ENCODE measurements at regions not wholly inside any gene's neighbourhood (a gene's known extent, or its start where the extent isn't known, plus 50 kb on each side); places are given as distances from the start of the nearest gene placed in this dataset.

DNA sequence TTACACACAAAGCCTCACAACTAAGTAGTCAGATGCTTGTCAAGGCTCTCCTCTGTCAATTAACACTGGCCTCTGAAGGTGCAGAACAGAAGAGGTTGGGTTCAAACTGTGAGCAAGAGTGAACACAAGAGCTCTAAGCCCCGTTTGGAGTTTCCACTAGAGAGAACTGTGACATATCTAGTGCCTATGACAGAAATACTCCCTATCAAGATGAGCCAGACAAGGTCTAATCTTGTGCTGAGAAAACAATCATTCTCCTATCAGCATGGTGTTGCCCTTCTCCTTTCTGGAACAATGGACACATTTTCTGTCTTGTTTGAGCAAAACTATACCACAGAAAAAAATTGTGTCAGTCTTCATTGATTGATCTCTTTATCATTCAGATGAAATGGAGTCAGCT is 62.4 kb upstream of the CCDC71L start:
- no peak for TF ChIP-seq EZH2phosphoT487 (IDR thresholded peaks at IDR 0.05; ENCODE audit: borderline replicate concordance)
- TF ChIP-seq, protein P1, sequence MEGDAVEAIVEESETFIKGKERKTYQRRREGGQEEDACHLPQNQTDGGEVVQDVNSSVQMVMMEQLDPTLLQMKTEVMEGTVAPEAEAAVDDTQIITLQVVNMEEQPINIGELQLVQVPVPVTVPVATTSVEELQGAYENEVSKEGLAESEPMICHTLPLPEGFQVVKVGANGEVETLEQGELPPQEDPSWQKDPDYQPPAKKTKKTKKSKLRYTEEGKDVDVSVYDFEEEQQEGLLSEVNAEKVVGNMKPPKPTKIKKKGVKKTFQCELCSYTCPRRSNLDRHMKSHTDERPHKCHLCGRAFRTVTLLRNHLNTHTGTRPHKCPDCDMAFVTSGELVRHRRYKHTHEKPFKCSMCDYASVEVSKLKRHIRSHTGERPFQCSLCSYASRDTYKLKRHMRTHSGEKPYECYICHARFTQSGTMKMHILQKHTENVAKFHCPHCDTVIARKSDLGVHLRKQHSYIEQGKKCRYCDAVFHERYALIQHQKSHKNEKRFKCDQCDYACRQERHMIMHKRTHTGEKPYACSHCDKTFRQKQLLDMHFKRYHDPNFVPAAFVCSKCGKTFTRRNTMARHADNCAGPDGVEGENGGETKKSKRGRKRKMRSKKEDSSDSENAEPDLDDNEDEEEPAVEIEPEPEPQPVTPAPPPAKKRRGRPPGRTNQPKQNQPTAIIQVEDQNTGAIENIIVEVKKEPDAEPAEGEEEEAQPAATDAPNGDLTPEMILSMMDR (conservative IDR thresholded peaks at IDR 0.05; ENCODE audit: low read length), result no peak
- Histone ChIP-seq H3K4me2 (ENCODE audit: low read depth, low read length, poor library complexity, severe bottlenecking) (no peak overlapping the region), H3K9me2 (replicated peaks; ENCODE audit: low read depth, low read length) (no peaks in the 10 kb centered on the region), H2AFZ (ENCODE audit: low read length) (peak overlapping the region; percentile 4; the same call in 1 of the 2 replicates), H3F3A (ENCODE audit: low read depth) (peaks cover 5% of the 10 kb centered on the region; the same call in 1 of the 2 replicates), H3K4me1 (ENCODE audit: insufficient read depth, low read length, poor library complexity, severe bottlenecking) (peaks cover 13% of the 10 kb centered on the region), H3K27me3 (ENCODE audit: insufficient read depth, low read length, poor library complexity, severe bottlenecking) (no peaks in the 10 kb centered on the region), H3K79me2 (ENCODE audit: insufficient read depth, low read length) (no peaks in the 10 kb centered on the region), H3K9me3 (ENCODE audit: insufficient read depth, low read depth, low read length) (no peaks in the 10 kb centered on the region), H3K9ac (ENCODE audit: low read depth, low read length, poor library complexity, severe bottlenecking) (no peak overlapping the region), H3K4me3 (ENCODE audit: low read length, poor library complexity, severe bottlenecking) (no peak overlapping the region), H4K20me1 (ENCODE audit: insufficient read depth, low read length, poor library complexity, severe bottlenecking) (no peaks in the 10 kb centered on the region), H3K36me3 (ENCODE audit: insufficient read depth, low read length) (no peaks in the 10 kb centered on the region)

DNA sequence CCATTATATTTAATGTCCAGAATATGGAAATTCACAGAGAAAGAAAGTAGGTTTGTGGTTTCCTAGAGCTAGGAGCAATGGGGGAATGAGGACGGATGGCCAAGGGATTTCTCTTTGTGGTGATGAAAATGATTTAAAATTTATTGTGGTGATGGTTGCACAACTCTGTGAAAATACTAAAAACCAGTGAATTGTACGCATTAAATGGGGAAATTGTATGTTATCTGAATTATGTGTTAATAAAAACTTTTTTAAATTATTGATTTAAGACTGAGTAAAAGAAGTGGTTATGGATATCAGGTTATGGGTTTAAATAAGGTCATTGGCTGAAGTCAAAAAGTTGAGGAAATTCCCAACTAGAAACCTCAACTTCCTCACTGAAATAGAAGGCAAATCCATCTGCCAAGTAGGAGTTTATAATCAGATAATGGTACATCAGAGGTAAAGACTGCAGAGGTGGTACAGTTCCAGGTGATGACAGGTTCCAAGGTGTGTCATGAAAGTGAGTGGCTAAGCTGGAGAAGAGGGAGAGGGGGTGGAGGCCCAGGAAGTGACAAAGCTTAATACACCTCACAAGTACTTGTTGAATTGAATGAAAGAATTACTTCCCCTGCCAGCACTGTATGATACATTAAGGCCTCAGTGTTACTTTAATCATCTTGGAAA is 68.9 kb upstream of the CCDC71L start:
- Histone ChIP-seq H3K79me2 (ENCODE audit: insufficient read depth, low read length) (no peaks in the 10 kb centered on the region), H3K4me3 (ENCODE audit: low read length, poor library complexity, severe bottlenecking) (no peak overlapping the region), H3F3A (ENCODE audit: low read depth) (no peaks in the 10 kb centered on the region), H3K9me2 (replicated peaks; ENCODE audit: low read depth, low read length) (no peaks in the 10 kb centered on the region), H2AFZ (ENCODE audit: low read length) (no peak overlapping the region), H3K36me3 (ENCODE audit: insufficient read depth, low read length) (no peaks in the 10 kb centered on the region), H3K27me3 (ENCODE audit: insufficient read depth, low read length, poor library complexity, severe bottlenecking) (no peaks in the 10 kb centered on the region), H3K9me3 (ENCODE audit: insufficient read depth, low read depth, low read length) (no peaks in the 10 kb centered on the region), H3K4me1 (ENCODE audit: insufficient read depth, low read length, poor library complexity, severe bottlenecking) (peaks cover 4% of the 10 kb centered on the region), H3K9ac (ENCODE audit: low read depth, low read length, poor library complexity, severe bottlenecking) (no peak overlapping the region), H4K20me1 (ENCODE audit: insufficient read depth, low read length, poor library complexity, severe bottlenecking) (no peaks in the 10 kb centered on the region), H3K4me2 (ENCODE audit: low read depth, low read length, poor library complexity, severe bottlenecking) (no peak overlapping the region)
- TF ChIP-seq, protein P1 (conservative IDR thresholded peaks at IDR 0.05; ENCODE audit: low read length), result no peak
- TF ChIP-seq EZH2phosphoT487 (IDR thresholded peaks at IDR 0.05; ENCODE audit: borderline replicate concordance), result no peak

DNA sequence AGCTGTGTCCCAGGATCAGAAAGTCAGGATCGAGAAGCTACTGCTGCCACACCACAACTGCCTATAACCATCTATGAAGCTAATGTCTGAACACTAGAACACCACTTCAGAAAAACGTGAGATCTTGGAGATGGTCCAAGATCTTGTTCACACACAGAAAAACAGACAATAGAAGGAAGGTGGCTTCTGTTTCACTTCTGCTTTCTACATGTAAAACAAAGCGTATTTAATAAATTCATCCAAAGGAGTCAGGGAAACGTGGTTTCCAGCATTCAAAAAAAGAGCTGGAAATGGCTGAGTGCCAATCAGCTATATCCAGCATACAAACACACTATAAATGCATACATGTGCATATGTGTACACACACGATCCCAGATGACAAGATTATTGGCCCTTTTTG is 70.2 kb upstream of the CCDC71L start:
- H2AFZ ChIP-seq (ENCODE audit: low read length), result no peak overlapping the region
- H3K9me3 ChIP-seq (ENCODE audit: insufficient read depth, low read depth, low read length), result 0 out of 2 replicates have a peak, but pooled peaks cover 4% of the 10 kb centered on the region
- H3K36me3 ChIP-seq (ENCODE audit: insufficient read depth, low read length), result no peaks in the 10 kb centered on the region
- H3K9me2 ChIP-seq (replicated peaks; ENCODE audit: low read depth, low read length), result no peaks in the 10 kb centered on the region
- H3K9ac ChIP-seq (ENCODE audit: low read depth, low read length, poor library complexity, severe bottlenecking), result no peak overlapping the region
- peaks cover 4% of the 10 kb centered on the region for H3K4me1 ChIP-seq (ENCODE audit: insufficient read depth, low read length, poor library complexity, severe bottlenecking)
- H3K4me3 ChIP-seq (ENCODE audit: low read length, poor library complexity, severe bottlenecking), result no peak overlapping the region
- no peak for TF ChIP-seq EZH2phosphoT487 (IDR thresholded peaks at IDR 0.05; ENCODE audit: borderline replicate concordance)
- TF ChIP-seq, protein P1 (conservative IDR thresholded peaks at IDR 0.05; ENCODE audit: low read length), result no peak
- H3K27me3 ChIP-seq (ENCODE audit: insufficient read depth, low read length, poor library complexity, severe bottlenecking), result no peaks in the 10 kb centered on the region
- no peaks in the 10 kb centered on the region for H4K20me1 ChIP-seq (ENCODE audit: insufficient read depth, low read length, poor library complexity, severe bottlenecking)
- H3F3A ChIP-seq (ENCODE audit: low read depth), result no peaks in the 10 kb centered on the region
- H3K79me2 ChIP-seq (ENCODE audit: insufficient read depth, low read length), result no peaks in the 10 kb centered on the region
- H3K4me2 ChIP-seq (ENCODE audit: low read depth, low read length, poor library complexity, severe bottlenecking), result no peak overlapping the region

Measured in Loucy (cell line).